Hematopoietic multipotent progenitor cell treated with erythropoietin and hydrocortisone succinate and interleukin-3 and kit ligand, for 4 days (in vitro differentiated cells): ENCODE measurements at regions not wholly inside any gene's neighbourhood (a gene's known extent, or its start where the extent isn't known, plus 50 kb on each side); places are given as distances from the start of the nearest gene placed in this dataset.
"Not testable (repeated sequence)": the region's sequence is repeated elsewhere in the genome, so short reads cannot be mapped to it uniquely, and the experiment has no call there.

Experiments
- DNase-seq: peaks from one replicate; pipeline ENCODE4 v3.0.0-alpha.2; 2015

- DNase-seq, result peak; percentile 39
These were observed 64.1 kb upstream of the MMS22L start for GRCh38 chr6:97347111-97347510.

GRCh38 chr6:97361286-97361685 lies 78.3 kb upstream of the MMS22L start:
- DNase-seq, result peak; percentile 1

- DNase-seq, result no peak
These were observed 81.3 kb upstream of the MMS22L start for GRCh38 chr6:97364327-97364726.

- DNase-seq, result not testable (repeated sequence)
These were observed 99.1 kb upstream of the MMS22L start for GRCh38 chr6:97382071-97382470.

- no peak for DNase-seq
These were observed 109.7 kb upstream of the MMS22L start for GRCh38 chr6:97392735-97393134.

- DNase-seq, result peak; percentile 85
These were observed 111.2 kb upstream of the MMS22L start for GRCh38 chr6:97394160-97394748.

GRCh38 chr6:97396880-97397279 lies 113.9 kb upstream of the MMS22L start:
- no peak for DNase-seq

GRCh38 chr6:97399208-97399607 lies 116.2 kb upstream of the MMS22L start:
- DNase-seq, result peak; percentile 38

GRCh38 chr6:97401533-97401932 lies 118.5 kb upstream of the MMS22L start:
- no peak for DNase-seq

GRCh38 chr6:97405818-97406409 lies 122.9 kb upstream of the MMS22L start:
- no peak for DNase-seq

GRCh38 chr6:97406633-97407032 lies 123.6 kb upstream of the MMS22L start:
- no peak for DNase-seq

GRCh38 chr6:97411610-97412009 lies 128.6 kb upstream of the MMS22L start:
- DNase-seq, result no peak

- no peak for DNase-seq
These were observed 129.5 kb upstream of the MMS22L start for GRCh38 chr6:97412511-97412910.

GRCh38 chr6:97422171-97422570 lies 139.2 kb upstream of the MMS22L start:
- DNase-seq, result no peak

- no peak for DNase-seq
These were observed 140.2 kb upstream of the MMS22L start for GRCh38 chr6:97423190-97423589.

- no peak for DNase-seq
These were observed 144.6 kb upstream of the MMS22L start for GRCh38 chr6:97427648-97428047.

GRCh38 chr6:97437087-97437486 lies 154.1 kb upstream of the MMS22L start:
- peak; percentile 51 for DNase-seq

- DNase-seq, result no peak
These were observed 155.1 kb upstream of the MMS22L start for GRCh38 chr6:97438011-97438671.

GRCh38 chr6:97440590-97441176 lies 157.7 kb upstream of the MMS22L start:
- peak; percentile 20 for DNase-seq

GRCh38 chr6:97443408-97444080 lies 160.5 kb upstream of the MMS22L start:
- no peak for DNase-seq

- no peak for DNase-seq
These were observed 162.4 kb upstream of the MMS22L start for GRCh38 chr6:97445407-97445806.

GRCh38 chr6:97449444-97449966 lies 166.5 kb upstream of the MMS22L start:
- DNase-seq, result no peak

GRCh38 chr6:97450087-97450486 lies 167.1 kb upstream of the MMS22L start:
- DNase-seq, result no peak
